ENCODE measurements at regions not wholly inside any gene's neighbourhood (a gene's known extent, or its start where the extent isn't known, plus 50 kb on each side); places are given as distances from the start of the nearest gene placed in this dataset.

GRCh38 chr7:25895792-25896171 is 256.2 kb upstream of the NFE2L3 start:
- DNase-seq = no peak

GRCh38 chr7:25897261-25897782 is 254.7 kb upstream of the NFE2L3 start:
- DNase-seq = peak in 1 of 2 experiments; percentile 33

- DNase-seq = no peak
These were observed 251.8 kb upstream of the NFE2L3 start for GRCh38 chr7:25900245-25900644.

DNA sequence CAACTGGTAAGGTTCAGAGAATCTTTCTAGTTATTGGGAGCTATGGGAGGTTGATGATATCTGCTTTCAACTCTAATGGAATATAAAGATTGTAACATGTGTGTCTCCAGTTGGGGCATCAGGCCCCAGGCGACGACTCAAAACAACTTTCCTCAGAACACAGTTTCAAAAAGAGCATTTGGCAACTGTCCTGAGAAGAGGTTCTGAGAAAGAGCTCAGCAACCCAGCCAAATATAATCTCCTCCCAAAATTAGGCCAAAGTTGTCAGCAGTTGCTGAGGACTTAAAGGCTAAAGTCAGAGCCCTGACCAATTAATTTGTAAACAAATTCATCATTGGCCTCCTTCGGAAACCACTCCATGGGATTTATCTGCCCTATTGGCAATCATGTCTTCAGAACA is 251.1 kb upstream of the NFE2L3 start:
- peak in 1 of 2 experiments; percentile 21 for DNase-seq

GRCh38 chr7:25901658-25902057 is 250.3 kb upstream of the NFE2L3 start:
- no peak for DNase-seq

- no peak for DNase-seq
These were observed 246.0 kb upstream of the NFE2L3 start for GRCh38 chr7:25906003-25906402.

DNA sequence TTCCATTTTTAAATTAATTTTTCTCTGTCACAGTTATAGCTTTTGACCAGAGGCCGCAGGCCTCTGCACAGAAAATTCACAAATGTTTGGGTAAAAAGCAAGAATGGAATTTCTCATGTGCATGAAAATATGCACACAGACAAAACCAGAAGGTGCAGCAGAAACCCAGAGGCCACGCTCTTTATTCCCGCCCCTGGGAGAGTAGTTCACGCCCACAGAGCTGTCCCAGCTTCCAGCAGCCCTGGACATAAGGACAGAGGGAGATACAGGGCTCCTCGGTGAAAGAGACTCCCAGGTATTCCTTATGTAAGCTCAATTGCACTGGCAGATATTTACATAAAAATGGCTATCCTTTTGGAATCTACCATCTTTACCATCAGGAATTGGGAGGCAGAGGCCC is 245.2 kb upstream of the NFE2L3 start:
- DNase-seq = no peak

GRCh38 chr7:25907214-25907613 is 244.8 kb upstream of the NFE2L3 start:
- no peak for DNase-seq

GRCh38 chr7:25907731-25908130 is 244.3 kb upstream of the NFE2L3 start:
- DNase-seq = no peak

GRCh38 chr7:25908154-25908949 is 243.6 kb upstream of the NFE2L3 start:
- DNase-seq = no peak

DNA sequence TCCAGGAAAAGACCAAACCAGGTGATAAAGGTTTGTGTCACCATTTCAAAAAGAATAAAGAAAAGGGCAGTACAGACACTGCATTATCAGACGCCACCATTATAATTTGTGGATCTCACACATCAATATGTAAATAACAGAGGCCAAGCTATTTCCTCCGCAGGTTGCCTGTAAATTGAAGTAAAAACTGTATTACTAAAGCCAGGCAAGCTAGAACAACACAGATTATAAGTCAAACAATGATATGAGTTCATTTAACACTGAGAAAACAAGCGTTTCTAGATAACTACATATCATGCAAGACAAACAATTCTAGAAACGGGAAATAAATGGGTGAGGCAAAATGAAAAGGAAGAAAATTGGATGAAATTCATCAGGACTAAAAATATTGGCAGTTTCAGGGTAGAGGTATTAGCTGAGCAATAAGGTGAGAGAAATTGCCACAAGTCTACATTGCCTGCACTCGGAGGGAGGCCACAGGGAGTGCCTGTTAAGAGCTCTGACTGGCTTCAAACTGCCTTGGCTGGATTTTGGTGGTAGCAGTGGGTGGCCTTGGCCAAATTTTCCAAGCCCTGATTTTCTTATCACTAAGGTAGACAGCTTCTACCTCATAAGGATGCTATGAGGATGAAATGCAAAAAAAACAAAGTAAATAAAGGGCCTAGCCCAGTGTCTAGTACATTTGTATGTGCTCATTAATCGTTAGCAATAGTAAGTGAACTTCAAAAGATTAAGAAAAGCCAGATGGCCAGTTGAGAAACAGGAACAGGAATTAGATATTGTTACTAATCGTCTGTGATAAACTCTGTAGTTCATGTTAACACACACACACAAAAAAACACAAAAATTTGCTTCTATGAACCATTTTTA is 240.0 kb upstream of the NFE2L3 start:
- no peak for DNase-seq

- DNase-seq = no peak
These were observed 238.3 kb upstream of the NFE2L3 start for GRCh38 chr7:25913598-25914224.

GRCh38 chr7:25918731-25919130 is 233.3 kb upstream of the NFE2L3 start:
- DNase-seq = no peak

DNA sequence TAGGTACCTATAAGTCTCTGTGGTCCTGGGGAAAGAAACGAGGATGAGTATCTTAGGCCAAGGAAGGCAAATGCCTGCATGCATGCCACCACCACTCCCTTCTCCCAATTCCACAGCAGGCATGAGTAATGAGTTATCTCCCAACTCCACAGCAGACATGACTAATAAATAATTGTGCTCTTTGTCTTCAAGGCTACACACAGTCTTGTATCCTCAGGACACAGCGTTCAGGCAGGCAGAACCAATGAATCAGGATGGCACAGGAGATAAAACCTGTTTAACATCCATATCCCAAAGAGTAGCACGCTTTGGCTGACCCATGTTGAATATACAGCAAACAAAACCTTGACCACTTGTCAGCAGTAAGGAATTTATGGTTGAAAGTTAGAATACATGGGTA is 229.7 kb upstream of the NFE2L3 start:
- no peak for DNase-seq

GRCh38 chr7:25923741-25924460 is 228.1 kb upstream of the NFE2L3 start:
- DNase-seq = no peak

DNA sequence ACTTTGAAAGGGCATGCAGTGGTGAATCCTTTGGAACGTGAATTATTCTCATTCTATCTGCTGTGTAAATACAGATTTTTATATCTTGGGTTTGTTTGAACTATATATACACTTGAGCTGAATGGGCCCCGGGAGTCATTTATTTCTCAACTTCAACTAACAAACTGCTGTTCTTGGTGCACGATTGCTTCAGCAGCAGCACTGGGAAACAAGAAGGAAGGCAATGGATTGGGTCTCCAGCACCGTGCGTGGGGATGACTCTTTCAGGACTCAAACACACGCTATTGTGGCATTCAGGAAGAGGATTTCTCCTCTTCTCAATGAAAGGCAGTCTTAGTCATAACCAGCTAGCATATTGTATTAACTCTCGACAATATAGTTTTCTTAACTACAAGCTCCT is 226.0 kb upstream of the NFE2L3 start:
- DNase-seq = no peak

- no peak for DNase-seq
These were observed 225.5 kb upstream of the NFE2L3 start for GRCh38 chr7:25926451-25926850.

DNA sequence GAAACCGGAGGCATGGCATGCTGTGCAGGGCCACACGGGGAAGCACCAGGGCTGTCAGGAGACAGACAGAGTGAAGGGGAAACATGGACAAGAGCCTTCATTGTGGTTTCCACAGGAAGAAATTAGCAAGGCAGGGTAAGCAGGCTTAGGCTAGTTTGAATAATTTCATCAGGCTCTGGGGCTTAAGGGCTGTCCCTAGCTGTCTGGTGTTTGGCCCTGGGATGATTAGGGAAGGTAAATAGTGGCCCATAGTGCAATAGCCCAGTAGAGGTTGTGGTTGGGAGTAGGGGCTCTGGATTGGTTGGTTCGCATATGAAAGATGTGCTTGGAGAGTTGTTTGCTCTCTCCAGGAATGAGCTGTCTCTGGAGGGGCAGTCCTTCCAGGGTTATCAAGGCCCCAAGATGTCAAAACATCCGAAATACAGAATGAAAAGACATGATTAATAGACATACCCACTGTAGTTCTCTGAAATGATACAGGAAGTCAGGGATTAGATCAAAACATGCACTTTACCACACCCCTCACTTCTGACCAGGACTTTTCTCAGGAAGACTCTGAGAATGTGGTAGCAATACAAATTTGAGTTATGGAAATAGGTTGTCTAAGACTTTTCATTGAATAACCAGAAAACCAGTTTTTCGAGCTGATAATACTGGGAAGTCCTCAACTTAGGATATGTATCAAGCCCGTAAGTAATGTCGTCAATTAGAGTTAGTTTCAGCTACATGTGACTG is 224.9 kb upstream of the NFE2L3 start:
- DNase-seq = no peak

- DNase-seq = no peak
These were observed 224.4 kb upstream of the NFE2L3 start for GRCh38 chr7:25927626-25927978.

DNA sequence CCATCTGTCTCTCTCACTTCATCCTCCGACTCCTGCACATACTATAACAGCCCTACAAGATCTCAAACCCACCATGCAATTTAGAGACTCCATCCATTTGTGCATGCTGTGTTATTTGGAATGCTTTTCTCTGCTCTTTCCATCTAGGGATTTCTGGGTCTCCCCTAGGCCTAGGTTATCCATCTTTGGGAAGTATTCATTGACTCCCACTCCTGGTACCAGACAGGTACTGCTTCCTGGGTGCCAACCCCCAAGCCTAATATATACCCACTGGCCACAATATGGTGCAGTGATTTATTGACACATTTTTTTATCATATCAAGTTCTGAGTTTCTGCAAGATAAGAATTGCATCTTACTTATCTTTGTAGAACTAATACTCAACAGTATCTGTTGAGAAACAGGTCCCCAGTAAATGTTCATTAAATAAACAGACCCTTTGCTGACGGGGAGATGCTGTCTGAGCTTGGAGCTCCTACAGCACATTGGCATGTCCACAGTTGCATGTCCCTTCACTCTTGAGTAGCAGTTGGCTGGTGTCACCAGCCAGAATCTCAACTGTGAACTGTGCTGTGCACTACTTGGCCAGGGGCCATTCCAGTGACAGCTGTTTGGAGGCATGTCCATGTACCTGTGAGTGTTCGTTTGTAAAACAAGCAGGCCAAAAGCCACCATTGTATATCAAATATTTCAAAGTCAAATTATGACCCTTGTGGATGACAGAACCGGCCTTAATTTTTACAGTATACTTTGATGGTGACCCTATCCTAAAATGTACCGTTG is 223.3 kb upstream of the NFE2L3 start:
- peak in 1 of 2 experiments; percentile 23 for DNase-seq

GRCh38 chr7:25929448-25929847 is 222.6 kb upstream of the NFE2L3 start:
- DNase-seq = peak in 1 of 2 experiments; percentile 47
